Activated CD4-positive, alpha-beta T cell treated with anti-CD3 and anti-CD28 coated beads, Interleukin-2, amount 50 U/mL, for 48 hours (primary cell): ENCODE measurements at regions not wholly inside any gene's neighbourhood (a gene's known extent, or its start where the extent isn't known, plus 50 kb on each side); places are given as distances from the start of the nearest gene placed in this dataset.

Source experiments
- DNase-seq, 2 experiments: peaks; one replicate each; pipeline ENCODE4 v3.0.0-alpha.2; 2020

DNA sequence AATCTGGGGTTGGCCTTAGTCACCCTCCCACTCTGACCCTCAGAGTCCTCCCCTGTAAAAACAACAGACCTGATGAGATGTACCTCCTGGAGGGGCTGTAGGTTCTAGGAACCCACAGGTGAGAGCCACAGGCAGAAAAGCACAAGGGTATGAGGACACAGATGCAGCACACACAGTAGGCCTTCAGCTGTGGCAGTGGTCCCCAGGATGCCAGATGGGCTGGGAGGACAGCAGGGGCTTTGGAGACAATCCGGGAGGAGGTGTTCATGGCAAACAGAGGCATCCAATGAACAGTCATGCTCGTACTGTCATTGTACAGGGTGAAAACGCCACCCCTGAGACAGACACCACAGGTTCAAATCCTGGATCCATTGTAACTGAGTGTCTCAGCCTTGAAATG, 463.1 kb downstream of the MATN1 start:
- no peak for DNase-seq

DNA sequence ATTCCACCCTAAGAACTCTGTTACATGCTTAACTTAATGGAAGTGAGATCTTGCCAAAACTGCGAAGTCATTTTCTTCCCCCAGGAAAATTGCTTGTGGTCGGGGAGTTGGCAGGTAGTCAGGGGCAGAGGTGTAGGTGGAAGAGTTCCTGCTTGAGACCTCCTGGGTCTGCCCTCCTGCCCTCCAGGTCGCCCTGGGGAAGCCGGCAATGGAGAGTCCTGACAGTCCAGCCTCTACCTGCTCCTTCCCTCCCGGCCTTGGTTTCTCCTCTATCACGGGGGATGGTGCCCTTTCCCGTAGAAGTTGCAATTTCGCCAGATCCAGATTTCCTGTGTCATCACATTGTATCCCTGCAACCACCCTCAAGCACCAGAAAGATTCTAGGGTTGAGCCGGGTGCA, 463.8 kb downstream of the MATN1 start:
- DNase-seq: no peak

DNA sequence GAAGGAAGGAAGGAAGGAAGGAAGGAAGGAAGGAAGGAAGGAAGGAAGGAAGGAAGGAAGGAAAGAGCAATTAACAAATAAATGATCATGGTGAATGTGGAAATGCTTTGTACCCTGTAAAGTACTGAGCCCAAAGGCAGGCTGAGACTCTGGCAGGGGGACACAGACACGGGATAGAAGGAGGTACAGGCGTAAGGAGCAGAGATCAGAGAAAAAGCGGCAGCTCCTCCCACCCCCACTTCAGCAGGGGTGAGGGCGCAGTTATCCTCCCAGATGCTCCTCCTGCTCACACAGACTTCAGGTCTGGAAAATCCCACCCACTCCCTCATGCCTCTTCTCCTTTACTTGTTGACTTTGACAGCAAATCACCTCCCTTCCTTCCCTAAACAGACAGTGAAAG, 464.5 kb downstream of the MATN1 start:
- DNase-seq: no peak

GRCh38 chr1:30258471-30258870, 464.9 kb downstream of the MATN1 start:
- no peak for DNase-seq

DNA sequence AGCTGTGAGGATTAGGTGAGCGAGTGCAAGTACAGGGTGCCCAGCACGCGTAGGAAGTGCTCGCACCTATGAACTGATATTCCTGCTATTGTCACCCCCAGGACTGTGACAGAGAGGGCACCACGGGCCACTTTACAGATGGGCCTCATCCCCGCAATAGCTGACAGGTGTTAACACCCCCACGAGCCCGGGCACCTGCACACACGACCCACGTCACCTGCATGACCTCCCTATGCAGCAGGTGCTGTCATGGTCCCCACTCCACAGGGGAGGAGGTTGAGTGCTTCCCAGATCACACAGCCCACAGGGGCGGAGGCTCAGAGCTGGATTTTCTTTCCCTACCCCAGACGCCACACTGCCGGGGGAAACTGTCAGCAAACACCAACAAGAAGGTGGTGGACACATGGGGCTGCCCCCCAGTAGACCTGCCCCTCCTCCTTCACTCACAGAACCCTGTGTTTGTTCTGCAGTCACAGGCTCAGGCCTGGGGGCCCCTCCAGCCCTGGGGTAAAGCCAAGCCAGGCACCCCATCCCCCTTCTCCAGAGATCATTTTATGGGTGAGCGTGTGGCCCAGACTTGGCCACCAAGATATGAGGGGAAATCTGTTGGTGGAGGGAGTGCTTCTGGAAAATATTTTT, 465.5 kb downstream of the MATN1 start:
- DNase-seq: no peak

DNA sequence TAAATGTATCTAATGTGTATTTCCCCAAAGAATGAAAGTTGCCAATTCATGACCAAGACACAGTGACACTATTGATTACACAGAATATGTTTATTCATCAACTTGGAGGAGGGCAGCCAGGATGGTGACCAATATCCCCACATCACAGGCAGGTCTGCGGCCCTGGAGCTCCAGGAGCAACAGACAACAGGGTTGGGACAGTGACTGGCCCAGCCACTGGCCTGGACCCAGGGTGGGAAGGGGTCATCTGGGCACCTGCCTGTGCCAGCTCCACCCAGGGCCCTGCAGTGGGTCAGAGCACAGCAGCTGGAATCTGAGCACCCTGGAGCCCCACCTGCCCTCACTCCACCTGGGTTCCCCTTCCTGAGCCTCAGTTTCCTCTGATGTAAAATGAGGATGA, 466.1 kb downstream of the MATN1 start:
- DNase-seq: no peak

GRCh38 chr1:30256911-30257310, 466.5 kb downstream of the MATN1 start:
- no peak for DNase-seq

GRCh38 chr1:30255111-30255724, 468.2 kb downstream of the MATN1 start:
- DNase-seq: no peak

GRCh38 chr1:30253807-30254440, 469.5 kb downstream of the MATN1 start:
- no peak for DNase-seq

DNA sequence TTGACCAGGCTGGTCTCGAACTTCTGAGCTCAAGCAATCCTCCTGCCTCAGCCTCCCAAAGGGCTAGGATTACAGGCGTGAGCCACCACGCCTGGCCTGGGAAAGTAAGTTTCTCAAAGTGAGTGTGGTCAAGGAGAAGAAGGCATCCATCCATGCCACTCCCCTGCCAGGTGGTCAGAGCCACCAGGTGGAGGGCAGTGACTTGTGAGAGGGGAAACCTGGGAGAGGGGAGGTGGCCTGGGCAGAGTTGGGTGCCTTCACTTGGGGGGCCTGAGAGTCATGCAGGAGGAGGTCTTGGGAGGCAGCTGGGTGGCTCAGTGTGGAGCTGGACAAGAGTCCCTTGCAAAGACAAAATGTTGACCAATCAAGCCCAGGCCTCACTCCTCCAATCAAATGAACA, 470.0 kb downstream of the MATN1 start:
- DNase-seq: no peak

DNA sequence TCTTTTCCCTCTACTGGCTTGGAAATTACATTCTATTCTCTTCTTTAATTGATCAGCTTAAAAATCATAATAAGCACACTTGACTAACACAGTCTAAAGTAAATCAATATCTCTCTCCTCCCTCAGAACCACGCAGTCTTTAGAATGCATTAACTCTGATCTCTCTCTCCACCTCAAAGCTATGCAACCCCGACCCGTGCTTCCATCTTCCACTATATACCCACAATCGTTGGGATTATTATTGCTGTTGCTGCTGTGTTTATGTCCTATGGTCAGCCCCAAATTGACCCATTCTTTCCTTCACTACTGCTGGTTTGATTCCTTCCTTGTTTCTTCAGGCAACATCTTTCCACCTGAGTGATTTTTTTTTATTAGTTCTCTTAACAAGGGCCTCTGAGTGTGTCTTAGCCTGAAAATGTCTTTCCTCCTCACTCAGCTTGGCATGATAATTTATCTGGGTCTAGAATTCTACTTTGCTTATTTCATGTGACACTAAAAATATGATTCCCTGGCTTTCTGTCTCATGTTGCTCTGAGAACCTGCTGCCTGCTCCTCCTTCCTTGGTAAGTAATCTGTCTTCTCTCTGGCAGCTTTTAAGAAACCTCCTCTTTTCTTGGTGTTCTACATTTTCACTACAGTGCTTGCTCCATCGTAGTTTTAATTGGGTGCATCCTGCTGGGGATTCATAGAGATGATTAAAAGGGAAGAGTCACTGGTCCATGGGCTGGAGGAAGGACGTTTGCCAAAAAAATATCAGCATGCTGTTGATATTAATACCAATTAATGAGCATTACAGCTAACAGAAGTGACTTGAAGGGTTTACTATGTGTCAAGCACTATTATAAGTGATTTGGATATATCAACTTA, 472.2 kb downstream of the MATN1 start:
- DNase-seq: no peak

GRCh38 chr1:30250338-30250983, 472.9 kb downstream of the MATN1 start:
- no peak for DNase-seq

DNA sequence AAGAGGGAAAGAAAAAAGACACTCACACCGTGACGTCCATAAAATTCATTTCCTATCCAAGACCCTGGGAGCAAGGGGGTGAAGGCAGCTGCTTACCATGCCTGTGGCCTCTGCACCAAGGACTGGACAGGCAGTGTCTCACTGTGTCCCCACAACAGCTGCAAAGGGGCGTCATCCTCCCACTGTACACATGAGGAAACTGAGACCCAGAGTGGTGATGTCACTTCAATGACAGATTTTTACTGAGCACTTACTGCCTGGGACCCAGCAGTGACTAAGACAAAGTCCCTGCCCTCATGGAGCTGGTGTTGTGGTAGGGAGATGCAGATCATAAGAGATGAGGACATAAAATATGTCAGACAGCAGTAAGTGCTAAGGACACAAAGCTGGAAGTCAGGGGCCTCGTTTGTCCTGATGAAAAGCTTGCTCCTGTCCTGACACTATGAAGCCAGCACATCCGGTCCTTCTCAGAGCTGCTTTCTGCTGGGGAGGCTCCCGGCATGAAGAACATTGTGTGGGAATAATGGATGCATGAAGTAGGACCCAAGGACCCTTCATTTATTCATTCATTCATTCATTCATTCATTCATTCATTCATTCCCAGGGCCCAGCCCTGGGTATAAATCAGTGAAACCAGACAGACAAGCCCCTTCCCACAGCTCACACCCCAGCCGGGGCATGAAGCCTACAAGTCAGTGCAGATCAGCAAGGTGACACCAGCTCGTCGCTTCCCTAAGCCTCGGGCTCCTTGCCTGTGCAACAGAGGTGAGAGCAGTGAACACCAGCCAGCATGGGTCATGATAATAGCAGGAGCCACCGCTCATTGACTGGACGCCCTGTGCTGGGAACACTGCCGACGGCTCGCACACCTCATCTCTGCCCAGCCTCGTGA, 473.7 kb downstream of the MATN1 start:
- DNase-seq: no peak

DNA sequence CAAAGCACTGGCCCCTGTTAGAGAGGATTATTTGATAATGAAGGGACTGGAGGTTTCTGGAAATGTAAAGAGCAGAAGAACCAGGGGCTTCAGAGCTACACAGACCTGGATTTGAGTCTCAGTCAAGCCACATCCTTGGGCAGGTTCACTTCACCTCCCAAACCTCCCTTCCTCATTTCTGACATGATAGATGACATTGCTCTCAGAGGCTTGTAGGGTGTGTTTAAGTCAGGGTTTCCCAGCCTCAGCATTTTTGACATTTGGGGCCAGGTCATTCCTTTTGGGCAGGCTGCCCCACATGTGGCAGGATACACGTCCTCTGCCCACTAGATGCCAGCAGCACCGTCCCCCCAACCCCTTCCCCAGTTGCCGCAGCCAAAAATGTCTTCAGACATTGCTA, 474.6 kb downstream of the MATN1 start:
- no peak for DNase-seq

DNA sequence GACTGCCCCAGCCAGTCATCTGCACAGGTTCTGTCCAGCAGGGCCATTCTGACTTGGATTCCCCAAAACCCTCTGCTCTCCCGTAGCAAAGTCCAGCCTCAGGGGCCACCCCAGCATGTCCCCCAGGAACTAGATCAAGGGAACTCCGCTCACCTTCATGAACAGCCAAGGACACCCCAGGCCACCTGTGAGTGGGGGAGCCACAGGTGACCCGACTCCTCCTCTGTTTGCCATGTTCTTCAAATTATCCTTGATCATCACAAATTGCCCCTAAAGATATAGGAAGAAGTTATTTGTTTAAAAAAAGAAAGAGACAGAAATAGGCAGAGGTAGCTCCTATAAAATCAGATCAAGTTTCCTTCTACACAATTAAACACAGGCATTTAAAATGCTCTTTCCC, 475.0 kb downstream of the MATN1 start:
- no peak for DNase-seq

DNA sequence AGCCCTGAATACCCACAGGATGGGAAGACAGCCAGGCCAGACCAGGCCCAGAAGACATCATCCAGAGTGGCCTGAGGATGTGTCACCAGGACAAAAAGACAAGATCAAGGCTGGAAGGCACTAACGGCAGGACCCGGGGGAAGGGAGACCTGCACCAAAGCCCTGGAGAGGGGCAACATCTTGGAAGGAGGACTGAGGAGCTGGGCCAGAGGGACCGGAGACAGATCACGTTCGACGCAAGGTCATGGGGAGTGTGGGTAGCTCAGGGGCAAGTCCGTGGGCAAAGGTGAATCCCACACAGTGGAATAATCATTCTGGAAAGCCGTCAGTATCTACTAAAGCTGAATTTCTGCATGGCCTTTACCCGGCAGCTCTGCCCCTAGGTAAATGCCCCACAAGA, 478.6 kb downstream of the MATN1 start:
- no peak for DNase-seq

DNA sequence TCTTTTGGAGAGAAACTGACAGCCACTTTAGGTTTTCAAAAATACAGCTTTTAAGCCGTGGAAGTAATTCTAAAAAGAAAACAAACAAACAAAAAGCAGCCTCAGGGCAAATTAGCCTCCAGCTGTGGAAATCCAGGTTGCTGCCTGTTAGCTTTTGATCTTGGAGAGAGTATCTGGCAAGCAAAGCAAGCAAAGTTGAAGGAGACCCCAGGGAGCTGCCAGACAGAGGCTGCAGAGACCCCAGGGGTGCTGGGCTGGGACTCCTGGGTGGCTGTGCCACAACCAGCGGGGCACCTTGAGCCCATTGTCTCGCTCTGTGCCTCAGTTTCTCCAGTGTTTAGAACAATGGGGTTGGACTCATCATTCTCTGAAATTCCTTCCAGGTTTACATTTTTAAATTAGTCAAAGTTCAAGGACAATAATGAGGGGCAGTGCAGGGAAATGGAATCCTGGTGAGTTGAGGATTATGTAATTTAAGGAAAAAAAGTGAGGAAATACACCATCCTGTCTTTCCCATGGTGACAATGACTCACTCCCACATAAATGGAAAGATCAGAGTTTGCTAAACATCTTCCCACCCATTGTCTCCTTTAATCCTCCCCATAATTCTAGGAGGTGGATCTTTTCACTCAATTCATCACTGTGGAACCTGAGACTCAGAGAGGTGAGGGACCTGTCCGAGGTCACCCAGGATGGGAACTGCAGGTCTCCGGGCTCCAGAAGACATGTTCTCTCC, 480.5 kb downstream of the MATN1 start:
- no peak for DNase-seq

DNA sequence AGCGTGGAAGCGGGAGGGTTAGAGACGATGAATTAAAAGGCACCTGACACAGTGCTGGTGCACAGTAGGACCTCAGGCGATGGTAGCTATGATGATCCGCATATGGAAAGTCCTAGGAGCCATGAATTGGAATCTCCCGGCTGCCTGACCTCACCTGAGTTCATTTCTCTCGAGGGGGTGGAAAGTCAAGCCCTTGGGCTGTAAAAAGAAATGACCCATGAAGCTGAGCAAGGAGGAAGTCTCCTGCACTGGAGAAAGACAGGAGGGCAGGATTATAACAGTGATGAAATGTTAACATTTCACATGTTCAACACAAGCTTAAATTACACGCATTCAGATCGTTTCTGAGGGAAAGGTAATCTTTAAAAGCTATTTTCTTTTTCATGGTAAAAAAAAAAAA, 481.2 kb downstream of the MATN1 start:
- DNase-seq: no peak

DNA sequence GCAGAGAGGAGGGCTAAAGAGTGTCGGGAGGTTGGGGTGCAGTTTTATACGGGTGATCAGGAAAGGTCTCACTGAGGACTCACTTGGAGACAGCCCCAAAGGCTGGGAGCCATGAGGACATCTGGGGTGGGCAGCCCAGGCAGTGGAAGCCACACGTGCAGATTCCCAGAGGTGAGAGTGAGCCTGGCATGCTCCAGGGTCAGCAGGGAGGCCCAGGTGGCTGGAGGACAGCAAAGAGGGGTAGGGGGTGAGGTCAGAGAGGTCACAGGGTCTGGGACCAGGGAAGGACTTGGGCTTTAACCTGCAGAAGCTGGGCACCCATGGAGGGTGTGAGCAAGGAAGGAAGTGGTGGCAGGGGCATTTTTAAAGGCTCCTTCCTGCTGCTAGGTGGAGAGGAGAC, 481.7 kb downstream of the MATN1 start:
- no peak for DNase-seq

DNA sequence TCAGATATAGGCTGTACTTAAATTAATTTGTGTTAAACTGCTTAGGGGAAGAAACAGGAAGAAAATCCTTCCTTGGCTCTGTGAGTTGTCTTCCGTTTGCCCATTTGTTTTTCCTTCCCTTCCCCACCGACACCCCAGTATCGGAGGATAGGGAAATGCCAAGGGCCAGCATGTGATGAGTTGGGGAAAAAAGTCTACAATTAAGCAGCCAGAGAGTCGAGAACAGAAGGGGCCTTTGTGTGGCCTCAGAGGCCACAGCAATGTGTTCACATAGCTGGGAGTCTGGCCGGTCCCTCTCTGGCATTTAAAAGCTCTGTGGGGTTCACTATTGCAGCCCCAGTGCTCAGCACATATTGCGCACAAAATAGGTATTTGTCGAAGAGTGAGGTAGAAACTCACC, 489.3 kb downstream of the MATN1 start:
- DNase-seq: no peak

GRCh38 chr1:30232288-30232899, 491.0 kb downstream of the MATN1 start:
- DNase-seq: peak; percentile 3 to 26
